GM12892 (cell line): ENCODE measurements at regions not wholly inside any gene's neighbourhood (a gene's known extent, or its start where the extent isn't known, plus 50 kb on each side); places are given as distances from the start of the nearest gene placed in this dataset.

Experiments used
- POLR2A ChIP-seq: IDR thresholded peaks from 2 replicates; pipeline ENCODE4 v1.6.1; 2011; ENCODE audit warnings: low read depth, low read length, control low read depth
- POLR2AphosphoS5 ChIP-seq: IDR thresholded peaks from 2 replicates; pipeline ENCODE4 v1.6.1; 2011; ENCODE audit warnings: low read depth, low read length, control low read depth

- TF ChIP-seq POLR2AphosphoS5: no peak
- no peak for TF ChIP-seq POLR2A
These were observed 84.5 kb downstream of the CT47B1 start for GRCh38 chrX:120791013-120791643.
